ENCODE measurements at regions not wholly inside any gene's neighbourhood (a gene's known extent, or its start where the extent isn't known, plus 50 kb on each side); places are given as distances from the start of the nearest gene placed in this dataset.

DNA sequence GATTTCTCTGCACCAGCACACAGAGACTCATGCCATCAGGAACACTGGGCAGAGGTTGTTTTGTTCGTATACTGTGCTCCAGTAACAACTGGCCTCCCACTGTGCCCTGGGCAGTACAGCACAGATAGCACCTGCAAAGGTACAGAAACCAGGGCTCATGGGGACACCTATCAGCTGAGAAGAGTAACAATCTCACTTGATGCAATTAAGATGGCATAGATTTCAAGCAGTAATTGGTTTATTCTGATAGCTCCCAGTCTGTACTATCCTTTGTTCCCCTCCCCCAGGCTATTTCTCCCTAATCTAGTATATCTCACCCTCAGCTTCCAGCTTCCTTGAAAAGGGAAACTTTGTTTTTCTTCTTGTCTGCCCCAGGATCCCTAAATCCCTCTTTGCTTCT is 343.9 kb upstream of the MMADHC start:
- TF ChIP-seq CTCF (IDR thresholded peaks at IDR 0.05; ENCODE audit: low read length, missing control alignments) = no peak
- DNase-seq (ENCODE audit: low read depth) = no peak
- no peak overlapping the region for H3K4me3 ChIP-seq (replicated peaks; ENCODE audit: low read depth, low read length)

- no peak overlapping the region for H3K4me3 ChIP-seq (replicated peaks; ENCODE audit: low read depth, low read length)
- no peak for DNase-seq (ENCODE audit: low read depth)
- TF ChIP-seq CTCF (IDR thresholded peaks at IDR 0.05; ENCODE audit: low read length, missing control alignments) = no peak
These were observed 340.4 kb upstream of the MMADHC start for GRCh38 chr2:149928011-149928410.

- TF ChIP-seq CTCF (IDR thresholded peaks at IDR 0.05; ENCODE audit: low read length, missing control alignments) = no peak
- no peak for DNase-seq (ENCODE audit: low read depth)
- H3K4me3 ChIP-seq (replicated peaks; ENCODE audit: low read depth, low read length) = no peak overlapping the region
These were observed 338.6 kb upstream of the MMADHC start for GRCh38 chr2:149926149-149926548.

GRCh38 chr2:149924549-149925213 is 337.1 kb upstream of the MMADHC start:
- H3K4me3 ChIP-seq (replicated peaks; ENCODE audit: low read depth, low read length) = no peak overlapping the region
- no peak for TF ChIP-seq CTCF (IDR thresholded peaks at IDR 0.05; ENCODE audit: low read length, missing control alignments)
- no peak for DNase-seq (ENCODE audit: low read depth)

GRCh38 chr2:149924028-149924427 is 336.5 kb upstream of the MMADHC start:
- TF ChIP-seq CTCF (IDR thresholded peaks at IDR 0.05; ENCODE audit: low read length, missing control alignments) = no peak
- no peak overlapping the region for H3K4me3 ChIP-seq (replicated peaks; ENCODE audit: low read depth, low read length)
- DNase-seq (ENCODE audit: low read depth) = no peak

DNA sequence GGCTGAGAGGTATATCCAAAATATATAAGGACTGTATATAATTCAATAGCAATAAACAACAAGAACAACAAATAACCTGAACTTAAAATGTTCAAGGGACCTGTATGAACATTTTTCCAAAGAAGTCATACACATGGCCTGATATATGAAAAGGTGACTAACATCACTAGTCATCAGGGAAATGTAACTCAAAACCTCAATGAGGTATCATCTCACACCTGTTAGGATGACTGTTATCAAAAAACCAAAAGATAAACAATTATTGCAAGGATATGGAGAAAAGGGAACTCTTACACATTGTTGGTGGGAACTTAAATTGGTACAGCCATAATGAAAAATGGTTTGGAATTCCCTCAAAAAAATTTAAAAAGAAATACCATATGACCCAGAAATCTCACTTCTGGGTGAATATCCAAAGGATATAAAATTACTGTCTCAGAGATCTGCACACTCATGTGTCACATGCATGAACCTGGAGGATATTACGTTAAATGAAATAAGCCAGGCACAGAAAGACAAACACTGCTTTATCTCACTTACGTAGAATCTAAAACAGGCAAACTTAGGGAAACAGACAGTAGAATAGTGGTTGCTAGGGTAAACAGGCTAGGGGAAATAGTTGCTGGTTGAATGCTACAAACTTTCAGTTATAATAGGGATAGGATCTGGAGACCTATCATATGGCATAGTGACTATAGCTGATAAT is 334.5 kb upstream of the MMADHC start:
- no peak for TF ChIP-seq CTCF (IDR thresholded peaks at IDR 0.05; ENCODE audit: low read length, missing control alignments)
- DNase-seq (ENCODE audit: low read depth) = no peak
- no peak overlapping the region for H3K4me3 ChIP-seq (replicated peaks; ENCODE audit: low read depth, low read length)

GRCh38 chr2:149920389-149920788 is 332.8 kb upstream of the MMADHC start:
- DNase-seq (ENCODE audit: low read depth) = no peak
- no peak overlapping the region for H3K4me3 ChIP-seq (replicated peaks; ENCODE audit: low read depth, low read length)
- TF ChIP-seq CTCF (IDR thresholded peaks at IDR 0.05; ENCODE audit: low read length, missing control alignments) = no peak
